Effector CD4-positive, alpha-beta T cell (primary cell): ENCODE measurements at regions not wholly inside any gene's neighbourhood (a gene's known extent, or its start where the extent isn't known, plus 50 kb on each side); places are given as distances from the start of the nearest gene placed in this dataset.

Experiments used
- DNase-seq: peaks from one replicate; pipeline ENCODE4 v3.0.0-alpha.2; 2020

DNA sequence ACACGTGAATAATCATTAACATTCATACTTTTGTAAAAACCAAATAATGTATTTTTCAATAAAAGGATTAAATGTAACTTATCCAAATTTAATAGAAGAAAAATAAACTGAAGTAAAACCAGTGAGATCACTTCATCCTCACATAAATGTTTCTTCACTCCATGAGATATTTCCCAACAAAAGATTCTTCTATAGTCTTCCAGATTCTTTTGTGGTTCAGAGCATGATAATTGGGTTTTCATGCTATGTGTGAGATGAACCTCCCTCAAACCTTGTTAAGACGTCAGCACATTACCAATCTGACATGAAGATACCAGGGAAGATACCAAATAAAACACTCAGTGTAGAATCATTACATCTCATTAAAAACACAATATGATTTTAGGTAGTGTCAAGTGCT lies 62.9 kb upstream of the OXGR1 start:
- no peak for DNase-seq

- DNase-seq = no peak
Measured at GRCh38 chr13:97058391-97058790, 64.1 kb upstream of the OXGR1 start.

DNA sequence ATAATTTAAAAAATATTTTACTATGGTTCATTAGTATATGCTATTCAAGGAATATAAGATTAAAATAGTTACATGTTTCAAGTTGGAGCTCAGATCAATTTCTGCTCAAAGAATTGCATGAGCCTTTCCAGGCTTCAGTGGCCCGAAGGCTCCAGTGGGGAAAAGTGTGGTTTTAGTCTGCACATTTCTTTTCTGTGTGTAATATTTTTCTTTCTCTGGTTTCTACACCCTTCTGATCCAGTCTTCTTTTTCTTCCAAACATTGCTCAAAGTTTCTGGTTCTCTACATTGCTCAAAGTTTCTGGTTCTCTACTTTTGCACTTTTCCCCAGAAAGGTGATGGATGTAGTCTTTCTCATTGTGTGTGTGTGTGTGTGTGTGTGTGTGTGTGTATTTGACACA lies 64.7 kb upstream of the OXGR1 start:
- DNase-seq = no peak

GRCh38 chr13:97067017-97067895 lies 73.0 kb upstream of the OXGR1 start:
- DNase-seq = no peak

DNA sequence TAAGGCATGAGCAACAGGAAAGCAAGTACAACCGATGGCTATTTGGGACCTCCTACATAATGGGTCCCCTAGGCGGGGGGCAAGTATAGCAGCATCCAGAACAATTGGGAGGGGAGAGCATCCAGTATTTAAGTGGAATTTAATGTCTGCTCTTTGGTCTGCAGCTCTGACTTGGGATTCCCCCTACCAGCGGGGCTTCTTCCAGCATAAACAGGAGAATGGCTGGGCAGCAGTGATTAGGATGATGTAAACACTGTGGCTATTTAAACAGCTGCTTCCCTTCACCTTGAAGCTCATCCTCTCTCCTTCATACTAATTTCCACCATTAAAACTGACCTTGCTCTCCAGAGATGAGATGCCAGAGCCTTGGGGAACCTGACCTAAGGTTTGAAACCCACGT lies 73.9 kb upstream of the OXGR1 start:
- no peak for DNase-seq

DNA sequence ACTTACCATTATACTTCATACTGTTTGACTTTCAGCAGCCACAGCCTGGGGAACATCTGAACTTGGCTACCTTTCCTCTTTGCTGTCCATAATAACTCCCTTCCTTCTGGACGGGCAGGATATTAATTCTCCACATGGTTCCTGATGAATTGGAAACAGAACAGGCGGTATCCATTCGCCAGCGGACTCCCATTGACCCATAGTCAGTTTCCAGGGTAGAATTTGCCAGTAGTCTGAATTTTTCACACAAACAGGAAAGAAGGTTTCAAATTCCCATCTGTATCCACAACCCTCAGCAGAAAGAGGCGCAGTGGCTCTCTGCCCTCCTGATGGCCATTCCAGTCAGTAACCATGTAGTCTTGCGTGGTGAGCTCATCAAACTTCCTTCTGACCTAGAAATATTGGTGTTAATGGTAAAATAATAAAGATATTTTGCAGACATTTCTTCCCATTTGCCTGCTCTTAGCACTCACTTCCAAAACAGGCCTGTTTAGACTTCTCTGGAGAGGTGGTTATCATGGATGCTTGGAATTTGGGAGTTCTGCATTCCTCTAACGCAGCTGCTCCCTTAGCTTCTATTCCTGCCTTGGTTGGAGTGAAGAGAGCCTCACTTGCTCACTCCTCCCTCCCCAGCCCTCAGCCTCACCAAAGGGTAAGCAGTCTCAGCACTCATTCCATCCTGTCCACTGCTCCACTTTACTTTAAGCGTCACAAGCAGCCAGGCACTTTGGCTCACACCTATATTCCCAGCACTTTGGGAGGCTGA lies 75.0 kb upstream of the OXGR1 start:
- no peak for DNase-seq

- no peak for DNase-seq
Measured at GRCh38 chr13:97072297-97072696, 78.0 kb upstream of the OXGR1 start.

GRCh38 chr13:97074618-97075017 lies 80.3 kb upstream of the OXGR1 start:
- DNase-seq = no peak

DNA sequence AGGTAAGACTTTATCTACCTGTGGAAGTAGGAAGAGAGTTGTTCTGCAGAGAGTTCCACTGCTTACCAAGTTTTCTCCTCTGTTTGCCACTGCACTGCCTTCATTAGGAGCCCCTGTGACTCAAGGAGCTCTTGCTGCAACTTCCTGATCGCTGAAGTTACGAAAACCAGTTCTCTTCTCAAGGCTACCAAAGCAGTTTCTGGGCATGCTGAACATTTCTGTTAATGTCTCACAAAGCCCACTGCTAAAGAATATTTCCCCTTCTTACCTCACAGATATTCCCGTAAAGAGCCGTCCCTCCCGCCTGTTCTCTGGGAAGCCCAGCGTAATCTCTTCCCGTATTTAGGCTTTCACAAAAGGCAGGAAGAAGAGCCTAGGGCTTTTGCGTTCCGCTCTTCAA lies 82.6 kb upstream of the OXGR1 start:
- DNase-seq = no peak

- no peak for DNase-seq
Measured at GRCh38 chr13:97077341-97077740, 83.1 kb upstream of the OXGR1 start.

DNA sequence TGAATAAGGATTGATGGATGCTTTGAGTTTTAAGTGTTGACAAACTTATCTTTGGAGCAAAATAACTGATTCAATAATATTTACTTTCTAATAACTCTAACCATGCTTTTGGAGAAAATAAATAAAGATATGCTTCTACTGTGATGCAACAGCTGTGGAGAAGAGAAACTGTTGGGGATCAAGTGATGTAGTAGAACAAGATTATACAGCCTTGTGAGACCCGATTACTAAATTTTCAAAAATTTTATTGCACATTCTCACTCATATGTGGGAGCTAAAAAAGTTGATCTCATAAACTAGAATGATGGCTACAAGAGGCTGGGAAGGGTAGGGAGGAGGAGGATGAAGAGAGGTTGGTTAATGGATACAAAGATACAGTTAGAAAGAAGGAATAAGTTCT lies 85.5 kb upstream of the OXGR1 start:
- no peak for DNase-seq

- DNase-seq = no peak
Measured at GRCh38 chr13:97082461-97083207, 88.4 kb upstream of the OXGR1 start.

DNA sequence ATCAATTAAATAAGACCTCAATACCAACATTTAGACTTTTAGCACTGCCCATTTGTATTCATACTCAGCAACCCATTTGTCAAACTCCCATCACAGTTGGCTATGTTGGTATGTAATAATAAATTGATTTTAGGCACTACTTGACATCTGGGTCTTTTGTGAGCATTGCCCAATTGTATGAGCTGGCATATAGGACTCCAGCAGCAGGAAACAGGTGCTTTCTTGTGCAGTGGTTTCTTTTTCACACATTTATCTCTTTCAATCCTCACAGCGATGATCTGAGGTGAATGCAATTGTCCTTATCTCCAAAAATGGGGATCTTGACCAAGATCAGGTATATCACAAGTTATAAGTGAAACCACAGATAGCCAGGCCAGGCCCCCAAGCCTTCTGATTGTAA lies 96.9 kb upstream of the OXGR1 start:
- no peak for DNase-seq

GRCh38 chr13:97100821-97101220 lies 106.5 kb upstream of the OXGR1 start:
- DNase-seq = no peak

DNA sequence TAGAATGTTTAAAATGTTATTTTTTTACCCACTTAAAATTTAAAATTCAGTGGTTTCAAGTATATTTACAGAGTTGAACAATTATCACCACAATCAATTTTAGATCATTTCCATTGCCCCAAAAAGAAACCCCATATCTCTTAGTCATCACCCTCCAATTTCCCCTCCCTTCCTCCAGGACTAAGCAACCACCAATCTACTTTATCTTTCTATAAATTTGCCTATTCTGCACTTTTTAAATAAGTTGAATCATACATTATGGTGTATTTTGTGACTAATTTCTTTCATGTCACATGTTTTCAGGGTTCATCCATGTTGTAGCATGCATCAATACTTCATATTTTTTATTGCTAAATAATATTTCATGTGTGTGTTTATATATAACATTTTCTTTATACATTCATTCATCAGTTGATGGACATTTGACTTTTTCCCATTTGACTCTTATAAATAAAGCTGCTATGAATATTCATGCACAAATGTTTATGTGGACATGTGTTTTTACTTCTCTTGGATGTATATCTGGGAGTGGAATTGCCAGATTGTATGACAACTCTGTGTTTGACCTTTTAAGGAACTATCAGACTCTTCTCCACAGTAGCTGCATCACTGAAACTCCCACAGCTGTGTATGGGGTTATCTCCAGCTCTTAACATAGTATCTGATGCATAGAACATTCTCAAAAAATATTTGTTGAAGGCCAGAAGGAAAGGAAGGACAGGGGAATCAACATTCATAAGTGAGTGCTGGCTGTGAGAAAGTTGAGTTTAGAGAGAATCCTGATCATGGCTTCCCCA lies 107.8 kb upstream of the OXGR1 start:
- DNase-seq = no peak

DNA sequence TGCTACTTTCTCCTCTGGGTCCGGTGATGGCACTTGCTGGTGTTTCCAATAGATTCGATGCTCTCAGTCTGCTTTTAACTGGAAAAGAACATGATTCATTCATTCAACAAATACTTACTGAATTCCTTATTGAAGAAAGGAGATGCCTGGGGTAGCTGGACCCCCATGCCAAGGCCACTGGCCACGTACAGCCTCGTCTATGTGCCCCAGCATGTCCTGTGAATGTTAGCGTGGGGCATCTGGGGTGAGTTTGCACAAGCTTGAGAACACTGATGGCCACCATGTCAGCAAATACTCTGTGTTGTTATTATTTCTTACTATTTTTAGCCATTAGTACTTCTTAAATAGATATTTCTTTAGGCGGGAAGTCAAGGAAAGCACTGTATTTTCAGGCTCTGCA lies 112.0 kb upstream of the OXGR1 start:
- DNase-seq = no peak

DNA sequence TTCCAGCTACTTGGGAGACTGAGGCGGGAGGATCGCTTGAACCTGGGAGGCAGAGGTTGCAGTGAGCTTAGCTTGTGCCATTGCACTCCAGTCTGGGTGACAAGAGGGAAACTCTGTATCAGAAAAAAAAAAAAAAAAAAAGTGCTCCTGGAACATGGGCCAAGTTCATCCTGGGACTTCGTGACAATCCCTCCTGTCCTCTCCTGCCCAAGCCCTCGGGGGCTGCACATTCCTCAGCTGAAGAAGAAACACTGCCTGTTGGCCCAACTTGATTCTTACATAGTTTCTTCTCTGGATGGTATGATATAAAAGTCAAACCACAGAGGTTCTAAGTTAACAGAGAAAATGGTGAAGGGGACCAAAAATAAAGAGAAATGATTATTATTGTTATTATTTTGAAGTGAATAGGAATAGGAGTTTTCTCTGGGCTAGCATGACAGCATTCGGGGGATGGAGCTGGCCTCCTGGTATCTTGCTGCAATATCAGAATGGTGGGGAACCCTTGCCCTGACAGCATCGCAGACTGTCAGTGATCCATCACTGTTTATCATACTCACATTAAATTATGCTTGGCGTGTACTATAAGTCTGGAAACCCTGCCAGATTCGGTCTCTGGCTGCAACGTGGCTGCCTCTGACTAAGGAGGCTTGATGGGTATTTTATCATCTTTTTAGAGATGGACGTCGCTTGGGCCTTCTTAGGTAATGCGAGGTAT lies 113.7 kb upstream of the OXGR1 start:
- DNase-seq = no peak

DNA sequence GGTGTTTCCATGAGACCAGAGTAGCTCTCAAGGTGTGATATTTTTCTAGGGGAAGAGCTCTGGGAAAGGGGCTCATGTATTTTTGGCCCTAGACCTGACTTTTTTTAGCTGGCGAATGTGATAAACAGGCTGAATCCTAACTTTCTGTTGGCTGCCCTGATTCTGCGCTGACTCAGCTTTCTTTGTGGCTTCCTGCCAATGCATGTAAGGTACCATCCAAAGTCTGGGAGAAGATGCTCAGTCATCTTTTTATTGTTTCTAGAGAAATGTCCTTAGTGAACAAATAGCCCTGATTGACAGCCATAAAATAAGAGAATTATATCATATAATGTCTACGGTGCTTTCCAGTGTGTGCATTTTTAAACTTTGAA lies 113.6 kb upstream of the MBNL2 start:
- no peak for DNase-seq

DNA sequence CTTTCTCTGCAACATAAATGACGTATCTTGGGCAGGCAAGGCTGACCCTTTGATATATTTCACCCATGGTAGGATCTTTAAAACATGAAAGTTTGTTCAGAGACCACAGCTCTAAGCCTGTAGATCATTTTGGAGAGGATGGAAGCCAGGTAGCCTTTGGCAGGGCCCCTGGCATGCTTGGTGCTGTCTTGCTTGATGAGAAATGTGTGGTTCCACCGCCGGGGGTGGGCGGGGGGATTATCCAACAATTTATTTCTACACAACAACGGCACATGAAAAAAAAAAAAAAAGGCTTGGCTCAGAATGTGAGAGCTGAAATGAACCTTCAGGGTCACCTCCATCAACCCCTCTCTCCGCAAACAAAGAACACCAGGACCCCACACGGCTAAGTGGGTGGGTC lies 112.9 kb upstream of the MBNL2 start:
- no peak for DNase-seq

DNA sequence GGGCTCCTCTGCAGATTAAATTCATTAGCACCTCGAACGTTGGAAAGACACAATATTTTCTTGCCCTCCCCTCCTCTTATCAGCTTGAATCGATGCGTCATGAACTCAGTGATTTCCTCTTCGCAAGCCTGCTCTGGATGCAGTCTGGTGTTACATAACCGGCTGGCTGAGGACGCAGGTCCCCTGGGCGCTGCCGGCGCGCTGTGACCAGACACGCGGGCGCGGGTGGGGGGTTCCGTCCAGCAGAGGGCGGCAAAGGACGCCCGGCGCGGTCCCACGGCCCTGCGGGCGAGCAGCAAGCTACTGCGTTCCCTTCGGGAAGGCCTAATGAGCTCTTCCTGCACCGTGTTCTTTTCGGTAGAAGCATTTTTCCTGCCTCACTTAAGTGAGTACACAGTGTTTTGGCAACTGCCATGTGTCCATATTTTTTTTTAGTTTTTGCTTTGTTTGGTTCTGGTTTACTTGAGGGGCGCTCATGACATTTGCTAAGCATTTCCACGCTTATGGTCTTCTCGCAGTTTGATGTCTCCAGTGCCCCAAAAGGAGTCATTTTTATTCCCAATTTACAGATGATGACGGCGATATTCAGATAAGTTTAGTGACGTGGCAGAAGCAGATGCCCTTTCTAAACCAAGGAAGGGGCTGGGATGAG lies 112.2 kb upstream of the MBNL2 start:
- DNase-seq = peak; percentile 71

DNA sequence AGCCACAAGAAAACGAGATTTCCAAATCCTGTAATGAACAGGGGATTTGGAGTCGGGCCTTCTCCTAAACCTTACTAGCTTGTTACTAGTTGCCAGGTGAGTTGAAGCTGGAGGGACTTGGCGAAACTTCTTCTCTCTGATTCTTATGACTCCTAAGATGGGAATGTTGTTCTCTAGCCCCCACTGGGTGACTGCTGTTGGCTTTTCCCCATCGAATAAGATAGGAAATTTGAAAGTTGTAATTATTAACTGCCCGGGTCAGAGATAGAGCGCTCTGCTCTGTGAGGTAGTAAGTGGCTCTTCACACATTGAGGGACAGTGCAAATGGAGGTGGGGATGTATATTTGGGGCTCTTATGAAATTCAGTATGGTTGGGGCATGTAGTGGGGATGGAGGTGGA lies 111.2 kb upstream of the MBNL2 start:
- no peak for DNase-seq

DNA sequence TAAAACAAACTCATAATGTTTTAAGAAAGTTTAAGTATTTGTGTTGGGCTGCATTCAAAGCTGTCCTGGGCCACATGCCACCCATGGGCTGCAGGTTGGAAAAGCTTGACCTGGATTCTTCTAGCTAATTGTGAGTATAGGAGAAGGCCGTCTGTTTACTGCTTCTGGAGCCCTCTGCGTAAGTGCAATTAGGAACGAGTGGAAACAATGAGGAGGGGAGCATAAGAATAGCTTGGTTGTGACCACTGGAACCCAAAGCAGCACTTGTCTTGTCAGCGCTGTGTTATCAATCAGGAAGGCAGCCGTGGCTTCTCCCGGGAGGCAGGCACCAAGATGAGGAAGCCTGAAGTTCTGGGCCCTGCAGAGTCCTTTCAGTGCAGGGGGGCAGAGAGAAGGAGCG lies 110.4 kb upstream of the MBNL2 start:
- no peak for DNase-seq
